MCF 10A (cell line): ENCODE measurements at regions not wholly inside any gene's neighbourhood (a gene's known extent, or its start where the extent isn't known, plus 50 kb on each side); places are given as distances from the start of the nearest gene placed in this dataset.
"Not testable (repeated sequence)": the region's sequence is repeated elsewhere in the genome, so short reads cannot be mapped to it uniquely, and the experiment has no call there.

Experiments
- BruUV-seq: library from RNA; stranded (reverse); fragments of 400-500 nt; replicated peaks from 2 replicates; lab custom pipeline; 2021; lab: Mats Ljungman, UMichigan
- CTCF ChIA-PET: fragments of 300-600 bp; sonication (Branson Sonifier 250); formaldehyde crosslinking; extraction: SDS; loops from one replicate; lab custom pipeline; 2021; ENCODE audit warnings: antibody characterized with exemption, inconsistent platforms; lab: Yijun Ruan, JAX
- POLR2A ChIA-PET: fragments of 300-600, 350-650 bp; sonication (Branson Sonifier 250); formaldehyde crosslinking; extraction: SDS; loops from one replicate; lab custom pipeline; 2020; ENCODE audit warnings: antibody characterized with exemption, inconsistent platforms; lab: Yijun Ruan, JAX
- DNase-seq: peaks from one replicate; pipeline ENCODE4 v3.0.0-alpha.2; 2018; ENCODE audit not compliant: unreplicated experiment
- H3K27ac Mint-ChIP-seq: one replicate; pipeline ENCODE4 v1.8.0; 2022; ENCODE audit warnings: mild to moderate bottlenecking, low read depth, mixed read lengths; ENCODE audit not compliant: unreplicated experiment
- H3K27me3 Mint-ChIP-seq: one replicate; pipeline ENCODE4 v1.8.0; 2022; ENCODE audit warnings: mixed read lengths; ENCODE audit not compliant: insufficient read depth, unreplicated experiment
- H3K36me3 Mint-ChIP-seq: one replicate; pipeline ENCODE4 v1.8.0; 2022; ENCODE audit warnings: mild to moderate bottlenecking, moderate library complexity, mixed read lengths; ENCODE audit not compliant: insufficient read depth, unreplicated experiment
- H3K4me1 Mint-ChIP-seq: one replicate; pipeline ENCODE4 v1.8.0; 2022; ENCODE audit warnings: mixed read lengths; ENCODE audit not compliant: insufficient read depth, unreplicated experiment
- H3K4me3 Mint-ChIP-seq: one replicate; pipeline ENCODE4 v1.8.0; 2022; ENCODE audit warnings: mild to moderate bottlenecking, moderate library complexity, mixed read lengths; ENCODE audit not compliant: unreplicated experiment
- H3K9me3 Mint-ChIP-seq: one replicate; pipeline ENCODE4 v1.8.0; 2022; ENCODE audit warnings: mixed read lengths; ENCODE audit not compliant: unreplicated experiment
- CTCF ChIP-seq: fragments of 200-600 bp; IDR thresholded peaks from one replicate; pipeline ENCODE4 v1.8.0; 2022; ENCODE audit warnings: antibody characterized with exemption, mild to moderate bottlenecking; ENCODE audit not compliant: unreplicated experiment
- intact Hi-C: fragments of 100-400 bp; cut with micrococcal nuclease; formaldehyde crosslinking; loops from 2 replicates; pipeline ENCODE4 v1.14.1; 2022

DNA sequence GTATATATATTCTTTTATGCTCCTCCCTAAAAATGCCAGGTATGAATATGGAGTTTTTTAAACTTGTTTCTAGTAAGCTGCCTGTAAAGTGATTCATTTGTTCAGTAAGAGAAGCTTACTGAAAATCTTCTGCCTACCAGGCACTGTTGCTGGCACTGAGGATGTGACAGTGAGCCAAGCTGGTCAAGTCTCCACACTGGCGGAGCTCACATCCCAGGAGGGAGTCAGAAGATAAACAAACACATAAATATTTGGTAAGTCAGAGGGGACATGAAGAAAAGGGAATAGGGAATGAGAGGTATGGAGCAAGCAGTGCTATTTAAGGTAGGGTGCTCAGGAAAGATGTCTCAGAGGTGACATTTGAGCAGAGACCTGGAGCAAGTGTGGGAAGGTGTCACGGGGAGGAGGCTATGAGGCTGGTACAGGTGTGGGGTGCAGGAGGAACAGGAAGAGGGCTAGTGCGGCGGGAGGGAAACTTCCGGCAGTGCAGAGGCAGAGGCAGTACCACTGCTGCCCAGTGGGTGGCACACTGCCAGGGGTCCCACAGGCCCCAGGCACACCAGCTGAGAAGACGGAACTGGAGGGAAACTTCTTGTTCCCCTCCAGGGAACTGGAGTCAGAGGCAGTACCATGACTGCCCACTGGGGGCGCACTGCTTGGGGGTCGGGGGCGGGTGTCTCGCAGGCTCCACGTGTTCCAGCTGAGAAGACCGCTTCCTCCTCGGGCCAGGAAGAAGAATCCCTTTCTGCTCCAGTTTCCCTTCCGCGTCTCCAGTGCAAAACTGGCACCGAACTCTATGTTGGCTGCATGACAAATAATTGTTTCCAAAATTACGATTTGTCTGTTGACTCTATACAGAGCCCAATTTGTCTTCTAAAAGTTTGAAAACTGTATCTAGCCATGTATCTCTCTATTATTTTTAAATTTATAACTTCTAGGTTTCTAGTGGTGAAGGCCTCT lies 161.0 kb downstream of the TEX36 start:
- Mint-ChIP-seq H3K4me3 (no peak overlapping the region), H3K27ac (no peak overlapping the region), H3K27me3 (peaks cover 34% of the 10 kb centered on the region), H3K9me3 (peaks cover 6% of the 10 kb centered on the region), H3K4me1 (no peaks in the 10 kb centered on the region), H3K36me3 (no peaks in the 10 kb centered on the region)
- intact Hi-C loops, result no loop called here
- peak; percentile 34 for DNase-seq
- BruUV-seq, result no TSS peak
- TF ChIP-seq CTCF, result peak; percentile 80
- CTCF ChIA-PET, result interaction anchor here (0.6 to 0.7 kb wide), 5 partner anchors 40 to 463 kb away, joined by 3 to 5 read pairs (median 4); no protein-coding TSS in a partner anchor
- POLR2A ChIA-PET, result interaction anchor here (0.7 kb wide), 1 partner anchor 315 kb away, joined by 5 read pairs; no protein-coding TSS in a partner anchor

GRCh38 chr10:125520968-125521367 lies 162.0 kb downstream of the TEX36 start:
- POLR2A ChIA-PET, result no interaction called here
- CTCF ChIA-PET, result no interaction called here
- intact Hi-C loops, result no loop called here

DNA sequence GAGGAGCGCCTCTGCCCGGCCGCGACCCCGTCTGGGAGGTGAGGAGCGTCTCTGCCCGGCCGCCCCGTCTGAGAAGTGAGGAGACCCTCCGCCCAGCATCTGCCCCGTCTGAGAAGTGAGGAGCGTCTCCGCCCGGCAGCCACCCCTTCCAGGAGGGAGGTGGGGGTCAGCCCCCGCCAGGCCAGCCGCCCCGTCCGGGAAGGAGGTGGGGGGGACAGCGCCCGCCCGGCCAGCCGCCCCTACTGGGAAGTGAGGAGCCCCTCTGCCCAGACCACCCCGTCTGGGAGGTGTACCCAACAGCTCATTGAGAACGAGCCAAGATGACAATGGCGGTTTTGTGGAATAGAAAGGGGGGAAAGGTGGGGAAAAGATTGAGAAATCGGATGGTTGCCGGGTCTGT lies 164.6 kb downstream of the TEX36 start:
- intact Hi-C loops, DNase-seq, CTCF ChIA-PET, H3K4me3 Mint-ChIP-seq, H3K36me3 Mint-ChIP-seq, H3K9me3 Mint-ChIP-seq, BruUV-seq, H3K27ac Mint-ChIP-seq, POLR2A ChIA-PET: not testable (repeated sequence)
- Mint-ChIP-seq H3K27me3 (peaks cover 34% of the 10 kb centered on the region), H3K4me1 (peaks cover 10% of the 10 kb centered on the region)

More at GRCh38 chr10:125520968-125521367, 162.0 kb downstream of the TEX36 start:
- Mint-ChIP-seq H3K4me1 (no peaks in the 10 kb centered on the region), H3K27me3 (peaks cover 34% of the 10 kb centered on the region), H3K4me3 (no peak overlapping the region), H3K36me3 (no peaks in the 10 kb centered on the region), H3K9me3 (peaks cover 6% of the 10 kb centered on the region), H3K27ac (no peak overlapping the region)
- TF ChIP-seq CTCF, result no peak
- BruUV-seq, result no TSS peak
- peak; percentile 49 for DNase-seq

DNA sequence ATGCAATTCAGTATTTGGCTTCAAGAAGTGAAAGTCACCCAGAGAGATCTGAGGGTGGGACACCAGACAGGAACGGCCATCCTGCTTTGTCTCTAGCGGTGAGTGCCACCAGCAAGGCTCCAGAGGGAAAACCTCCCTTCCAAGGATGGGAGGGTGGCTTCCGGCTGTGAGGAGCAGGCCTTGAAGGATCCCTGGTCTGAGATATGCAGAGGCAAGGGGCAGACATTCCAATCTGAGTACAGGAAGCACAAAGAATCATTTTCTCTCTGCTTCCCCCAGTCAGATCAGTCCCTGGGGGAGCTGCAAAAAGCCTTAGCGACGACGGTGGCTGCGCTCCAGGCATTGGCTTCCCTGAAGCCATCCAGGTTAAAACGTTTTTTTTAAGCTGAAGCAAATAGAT lies 167.4 kb downstream of the TEX36 start:
- intact Hi-C loops, result no loop called here
- no TSS peak for BruUV-seq
- CTCF ChIA-PET, result interaction anchor here (0.6 to 1.4 kb wide), 5 partner anchors 17 to 1099 kb away, joined by 3 to 8 read pairs (median 3); no protein-coding TSS in a partner anchor
- DNase-seq, result no peak
- no peak for TF ChIP-seq CTCF
- POLR2A ChIA-PET, result interaction anchor here (0.6 kb wide), 1 partner anchor 367 kb away, joined by 3 read pairs; no protein-coding TSS in a partner anchor
- no peak overlapping the region for H3K4me3 Mint-ChIP-seq
- no peaks in the 10 kb centered on the region for H3K36me3 Mint-ChIP-seq
- H3K9me3 Mint-ChIP-seq, result no peaks in the 10 kb centered on the region
- no peak overlapping the region for H3K27ac Mint-ChIP-seq
- H3K4me1 Mint-ChIP-seq, result peaks cover 10% of the 10 kb centered on the region
- H3K27me3 Mint-ChIP-seq, result peaks cover 37% of the 10 kb centered on the region
